GM23338 (cell line): ENCODE measurements at regions not wholly inside any gene's neighbourhood (a gene's known extent, or its start where the extent isn't known, plus 50 kb on each side); places are given as distances from the start of the nearest gene placed in this dataset.

Source experiments
- CREB1 ChIP-seq: fragments of 250-450 bp; sonication (Bioruptor Pico); IDR thresholded peaks from 2 replicates; pipeline ENCODE4 v1.5.0; 2020; ENCODE audit warnings: low read depth, mild to moderate bottlenecking, moderate library complexity
- CTCF ChIP-seq, 2 experiments: fragments of 200-600 bp in 1 of 2; sonication (generic) in 1 of 2; conservative IDR thresholded peaks; 2 replicates each; pipeline versions ENCODE4 v1.5.1 to v1.6.1; 2016 to 2017; ENCODE audit warnings: antibody characterized with exemption in 2 of 2, low read depth in 2 of 2, mild to moderate bottlenecking in 2 of 2, moderate library complexity in 1 of 2
- ETS1 ChIP-seq: IDR thresholded peaks from 2 replicates; pipeline ENCODE4 v1.6.1; 2016; ENCODE audit warnings: antibody characterized with exemption
- EZH2 ChIP-seq: fragments of 200-600 bp; sonication (generic); IDR thresholded peaks from one replicate; pipeline ENCODE4 v1.8.0; 2017; ENCODE audit warnings: antibody characterized with exemption, mild to moderate bottlenecking, low read depth; ENCODE audit not compliant: unreplicated experiment
- EZH2phosphoT487 ChIP-seq: fragments of 200-600 bp; sonication (generic); IDR thresholded peaks from one replicate; pipeline ENCODE4 v1.8.1; 2018; ENCODE audit warnings: antibody characterized with exemption; ENCODE audit not compliant: unreplicated experiment
- JUNB ChIP-seq: IDR thresholded peaks from one replicate; pipeline ENCODE4 v1.6.1; 2016; ENCODE audit warnings: antibody characterized with exemption; ENCODE audit not compliant: unreplicated experiment
- NANOG ChIP-seq: IDR thresholded peaks from 2 replicates; pipeline ENCODE4 v1.6.1; 2016; ENCODE audit warnings: antibody characterized with exemption, borderline replicate concordance
- POLR2AphosphoS5 ChIP-seq: IDR thresholded peaks from 2 replicates; pipeline ENCODE4 v1.6.1; 2016; ENCODE audit warnings: antibody characterized with exemption, low read depth
- REST ChIP-seq: IDR thresholded peaks from one replicate; pipeline ENCODE4 v1.6.1; 2018; ENCODE audit warnings: antibody characterized with exemption; ENCODE audit not compliant: unreplicated experiment
- STAT1 ChIP-seq: IDR thresholded peaks from one replicate; pipeline ENCODE4 v1.6.1; 2016; ENCODE audit warnings: antibody characterized with exemption; ENCODE audit not compliant: unreplicated experiment
- ZNF114 ChIP-seq: fragments of 250-450 bp; sonication (Bioruptor Pico); IDR thresholded peaks from 2 replicates; pipeline ENCODE4 v1.5.0; 2020; ENCODE audit warnings: mild to moderate bottlenecking, moderate library complexity
- ZNF331 ChIP-seq: fragments of 250-450 bp; sonication (Bioruptor Pico); IDR thresholded peaks from 2 replicates; pipeline ENCODE4 v1.5.0; 2020; ENCODE audit warnings: low read depth, mild to moderate bottlenecking, moderate library complexity
- ZNF462 ChIP-seq: fragments of 250-450 bp; sonication (Bioruptor Pico); IDR thresholded peaks from 2 replicates; pipeline ENCODE4 v1.5.0; 2020; ENCODE audit warnings: mild to moderate bottlenecking, moderate library complexity

GRCh38 chr3:188104050-188104449 is 49.9 kb upstream of the LPP start:
- TF ChIP-seq CTCF (conservative IDR thresholded peaks at IDR 0.05; ENCODE audit: low read depth in 2 of 2) (no peak), ZNF462 (CRISPR knock-in tag) (no peak), REST (no peak), JUNB (no peak), ZNF331 (CRISPR knock-in tag) (no peak), EZH2 (no peak), CREB1 (CRISPR knock-in tag) (no peak), ETS1 (no peak), POLR2AphosphoS5 (no peak), EZH2phosphoT487 (no peak), ZNF114 (CRISPR knock-in tag) (no peak), STAT1 (no peak), NANOG (no peak)
